Panc1 (cell line): ENCODE measurements at regions not wholly inside any gene's neighbourhood (a gene's known extent, or its start where the extent isn't known, plus 50 kb on each side); places are given as distances from the start of the nearest gene placed in this dataset.

Experiments used
- ATAC-seq: fragments of 200-7000 bp; cut with Tn5 transposase; 2 replicates; pipeline ENCODE4 v1.9.1; 2020; ENCODE audit warnings: mild to moderate bottlenecking, moderate library complexity
- BruUV-seq: library from RNA; stranded (reverse); fragments of 400-500 nt; replicated peaks from 2 replicates; lab custom pipeline; 2021; lab: Mats Ljungman, UMichigan
- CTCF ChIA-PET: fragments of 300-600 bp; sonication (Branson Sonifier 250); formaldehyde crosslinking; loops from one replicate; lab custom pipeline; 2022; ENCODE audit warnings: antibody characterized with exemption; lab: Charles Lee
- POLR2A ChIA-PET: fragments of 300-600 bp; sonication (Branson Sonifier 250); formaldehyde crosslinking; loops from one replicate; lab custom pipeline; 2022; ENCODE audit warnings: antibody characterized with exemption; lab: Charles Lee
- DNase-seq: peaks from one replicate; pipeline ENCODE4 v3.0.0-alpha.2; 2010; ENCODE audit warnings: low read depth, low spot score
- H3K27ac ChIP-seq: 2 replicates; pipeline ENCODE4 v1.5.1; 2011; ENCODE audit warnings: mild to moderate bottlenecking, low read length, inconsistent platforms
- H3K27me3 ChIP-seq: fragments of 200-500 bp; sonication (Bioruptor generic); 2 replicates; pipeline ENCODE4 v1.6.0; 2014; ENCODE audit warnings: low read length, inconsistent platforms; ENCODE audit not compliant: control insufficient read depth, insufficient read depth
- H3K36me3 ChIP-seq: fragments of 200-500 bp; sonication (Bioruptor generic); 2 replicates; pipeline ENCODE4 v1.5.1; 2014; ENCODE audit warnings: inconsistent platforms, mild to moderate bottlenecking, low read length, moderate library complexity; ENCODE audit not compliant: control insufficient read depth, insufficient read depth
- H3K4me1 ChIP-seq: 2 replicates; pipeline ENCODE4 v1.5.1; 2011; ENCODE audit warnings: inconsistent platforms, mild to moderate bottlenecking, low read length, moderate library complexity; ENCODE audit not compliant: control insufficient read depth, insufficient read depth
- H3K4me3 ChIP-seq, 2 experiments: 2 replicates each; pipeline ENCODE4 v1.5.1; 2011 to 2012; ENCODE audit warnings: low read depth in 2 of 2, low read length in 2 of 2, mild to moderate bottlenecking in 2 of 2, inconsistent platforms in 1 of 2, moderate library complexity in 1 of 2
- H3K9me3 ChIP-seq: fragments of 200-500 bp; sonication (Bioruptor generic); 2 replicates; pipeline ENCODE4 v1.5.1; 2014; ENCODE audit warnings: low read depth, mild to moderate bottlenecking, inconsistent platforms, low read length, moderate library complexity; ENCODE audit not compliant: control insufficient read depth, insufficient read depth
- CTCF ChIP-seq: fragments of 450-650 bp; IDR thresholded peaks from 2 replicates; pipeline ENCODE4 v1.5.1; 2017; ENCODE audit warnings: mild to moderate bottlenecking
- POLR2AphosphoS5 ChIP-seq: IDR thresholded peaks from 2 replicates; pipeline ENCODE4 v1.6.1; 2012; ENCODE audit warnings: mild to moderate bottlenecking, low read depth, low read length, moderate library complexity
- REST ChIP-seq, 2 experiments: IDR thresholded peaks; 2 replicates each; pipeline ENCODE4 v1.6.1; 2011 to 2012; ENCODE audit warnings: low read depth in 2 of 2, control low read depth in 1 of 2, low read length in 1 of 2, mild to moderate bottlenecking in 1 of 2, moderate library complexity in 1 of 2; ENCODE audit not compliant: insufficient read depth in 1 of 2
- SIN3A ChIP-seq: IDR thresholded peaks from 2 replicates; pipeline ENCODE4 v1.6.1; 2012; ENCODE audit warnings: low read depth, mild to moderate bottlenecking, low read length, moderate library complexity, borderline replicate concordance; ENCODE audit not compliant: insufficient read depth
- TCF7L2 ChIP-seq: IDR thresholded peaks from 2 replicates; pipeline ENCODE4 v1.6.1; 2011; ENCODE audit warnings: mild to moderate bottlenecking, low read depth, low read length, inconsistent platforms
- in situ Hi-C: cut with HindIII; loops from 2 replicates; pipeline ENCODE4 v1.10.0; 2016; ENCODE audit warnings: low sequenced_read_pairs, low pct_unique_long_range_greater_than_20kb
- intact Hi-C: fragments of 100-400 bp; cut with micrococcal nuclease; formaldehyde crosslinking; loops from one replicate; pipeline ENCODE4 v1.10.0; 2022; ENCODE audit not compliant: unreplicated experiment

GRCh38 chr14:55963295-55963694, 154.9 kb upstream of the PELI2 start:
- no peaks in the 10 kb centered on the region for H3K36me3 ChIP-seq
- DNase-seq (no peak), ATAC-seq (no peak)
- POLR2A ChIA-PET: no interaction called here
- no peak for TF ChIP-seq CTCF
- no peak for TF ChIP-seq REST (IDR thresholded peaks at IDR 0.05; ENCODE audit: insufficient read depth in 1 of 2, low read depth in 2 of 2, low read length in 1 of 2)
- TF ChIP-seq TCF7L2: no peak
- no peak for TF ChIP-seq POLR2AphosphoS5
- no peak for TF ChIP-seq SIN3A
- BruUV-seq: no TSS peak
- H3K27ac ChIP-seq: no peak overlapping the region
- no peaks in the 10 kb centered on the region for H3K9me3 ChIP-seq
- H3K4me3 ChIP-seq: no peak overlapping the region
- in situ Hi-C loops (no loop called here), intact Hi-C loops (no loop called here)
- H3K27me3 ChIP-seq: no peaks in the 10 kb centered on the region
- CTCF ChIA-PET: no interaction called here
- no peaks in the 10 kb centered on the region for H3K4me1 ChIP-seq

- no peak for ATAC-seq
- ChIA-PET POLR2A (no interaction called here), CTCF (no interaction called here)
- intact Hi-C loops: no loop called here
- TF ChIP-seq SIN3A (no peak), CTCF (no peak), TCF7L2 (no peak), REST (IDR thresholded peaks at IDR 0.05; ENCODE audit: insufficient read depth in 1 of 2, low read depth in 2 of 2, low read length in 1 of 2) (no peak), POLR2AphosphoS5 (no peak)
- Histone ChIP-seq H3K27ac (no peak overlapping the region), H3K4me1 (no peaks in the 10 kb centered on the region), H3K36me3 (no peaks in the 10 kb centered on the region), H3K9me3 (no peaks in the 10 kb centered on the region), H3K27me3 (no peaks in the 10 kb centered on the region), H3K4me3 (no peak overlapping the region)
- no TSS peak for BruUV-seq
- in situ Hi-C loops: no loop called here
- DNase-seq: no peak
Observed at GRCh38 chr14:55964091-55964490, 154.1 kb upstream of the PELI2 start.
